ENCODE measurements at regions not wholly inside any gene's neighbourhood (a gene's known extent, or its start where the extent isn't known, plus 50 kb on each side); places are given as distances from the start of the nearest gene placed in this dataset.

DNA sequence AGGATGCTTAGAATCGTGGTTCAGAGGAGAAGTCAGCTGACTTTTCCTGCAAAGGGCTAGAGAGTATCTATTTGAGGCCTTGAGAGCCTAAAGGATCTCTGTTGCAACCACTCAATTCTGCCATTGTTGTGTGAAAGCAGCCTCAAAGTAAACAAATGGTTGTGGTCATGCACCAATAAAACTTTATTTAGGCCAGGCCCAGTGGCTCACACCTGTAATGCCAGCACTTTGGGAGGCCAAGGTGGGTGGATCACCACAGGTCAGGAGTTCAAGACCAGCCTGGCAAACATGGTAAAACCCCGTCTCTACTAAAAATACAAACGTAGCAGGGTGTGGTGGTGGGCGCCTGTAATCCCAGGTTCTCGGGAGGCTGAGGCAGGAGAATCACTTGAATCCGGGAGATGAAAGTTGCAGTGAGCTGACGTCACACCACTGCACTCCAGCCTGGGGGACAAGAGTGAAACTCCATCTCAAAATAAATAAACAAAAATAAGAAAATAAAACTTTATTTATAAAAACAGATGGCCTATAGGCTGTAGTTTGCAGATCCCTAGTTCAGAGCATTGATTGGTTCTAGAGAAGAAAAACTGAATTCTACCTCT is 135.9 kb upstream of the KLF4 start:
- WGBS (ENCODE audit: insufficient coverage) = 87% methylated on average over 3 of the region's 7 CpGs

DNA sequence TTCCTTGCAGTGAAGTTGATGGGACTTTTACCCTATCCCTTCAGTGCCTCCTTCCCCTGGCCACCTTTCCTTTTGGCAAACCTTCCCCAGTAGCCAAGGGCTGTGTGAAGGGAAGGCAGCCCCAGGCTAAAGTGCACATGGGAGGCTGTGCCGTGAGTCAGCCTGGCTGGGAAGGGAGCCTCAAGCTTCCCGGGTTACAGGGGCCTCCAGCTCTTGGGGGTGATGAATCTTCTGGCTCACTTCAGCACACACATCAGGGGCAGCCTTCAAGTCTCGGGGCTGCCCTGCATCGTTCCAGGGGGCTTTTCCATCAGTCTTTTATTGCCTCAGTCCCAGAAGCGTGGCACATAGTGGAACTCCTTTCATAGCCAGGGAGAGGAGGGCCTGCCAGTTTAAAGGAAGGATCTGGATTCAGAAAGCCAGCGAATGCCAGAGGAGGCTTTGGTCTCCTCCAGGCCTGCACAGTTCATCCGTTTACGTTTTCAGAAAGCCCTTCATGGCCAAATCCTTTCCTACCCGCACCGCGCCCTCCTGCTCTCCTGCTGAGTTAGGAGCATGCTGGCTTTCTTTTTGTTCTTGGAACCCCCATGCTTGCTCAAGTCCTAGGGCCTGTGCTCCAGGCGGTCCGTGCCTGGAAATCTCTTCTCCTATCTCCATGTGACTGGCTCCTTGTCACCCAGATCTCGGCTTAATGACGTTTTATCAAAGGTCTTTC is 134.8 kb upstream of the KLF4 start:
- no peak overlapping the region for H3K27ac Mint-ChIP-seq

More for the DNA sequence above, 135.9 kb upstream of the KLF4 start:
- ChIA-PET CTCF (interaction anchor here in 1 of 2 donors (0.7 kb wide), 1 partner anchor 40 kb away, joined by 4 read pairs; no protein-coding TSS in a partner anchor), POLR2A (no interaction called here)
- Histone ChIP-seq H3K27me3 (replicated peaks in 1 of 2; ENCODE audit: control insufficient read depth in 2 of 2, extremely low read depth in 1 of 2, insufficient read depth in 2 of 2, low read length in 1 of 2) (peaks cover 0 to 7% of the 10 kb centered on the region in 2 experiments), H3K27ac (ENCODE audit: low read length) (no peak overlapping the region), H3K36me3 (ENCODE audit: control insufficient read depth in 2 of 2, extremely low read depth in 1 of 2, insufficient read depth in 1 of 2, low read length in 1 of 2) (no peaks in the 10 kb centered on the region), H3K4me3 (ENCODE audit: control insufficient read depth in 1 of 2, extremely low read depth in 1 of 2, low read length in 1 of 2) (no peak overlapping the region), H3K9me3 (no peaks in the 10 kb centered on the region), H3K4me1 (ENCODE audit: control insufficient read depth in 1 of 2, extremely low read depth in 1 of 2, insufficient read depth in 2 of 2, low read length in 2 of 2) (no peaks in the 10 kb centered on the region)
- no peak for DNase-seq
- peaks cover 0 to 6% of the 10 kb centered on the region in 2 donors for H3K27me3 Mint-ChIP-seq
- no peak overlapping the region for H3K27ac Mint-ChIP-seq
- no peak for ATAC-seq (replicated peaks in 1 of 4)
- H3K9me3 Mint-ChIP-seq = peaks cover 0 to 3% (median 0%) of the 10 kb centered on the region in 3 donors
- H3K36me3 Mint-ChIP-seq = no peaks in the 10 kb centered on the region
- H3K4me3 Mint-ChIP-seq = no peak overlapping the region
- H3K4me1 Mint-ChIP-seq = no peaks in the 10 kb centered on the region

DNA sequence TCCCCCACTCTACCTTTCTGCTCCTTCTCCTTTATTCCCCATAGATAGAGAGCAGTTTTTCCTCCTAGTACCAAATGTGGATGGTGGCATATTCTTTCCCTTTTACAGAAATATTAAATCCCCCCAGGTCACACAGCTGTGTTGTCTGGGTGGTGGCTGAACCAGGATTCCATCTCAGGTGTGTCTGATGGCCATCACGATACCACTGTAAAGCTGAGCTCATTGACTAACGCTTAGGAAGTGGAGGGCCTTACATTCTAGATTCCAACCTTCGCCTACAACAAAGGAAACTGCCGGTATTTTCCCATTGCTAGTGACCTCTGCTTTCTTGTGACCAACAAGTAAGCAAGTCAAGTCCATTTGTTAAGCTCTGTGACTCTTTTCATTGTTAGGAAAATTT is 131.9 kb upstream of the KLF4 start:
- no peak overlapping the region for H3K4me3 ChIP-seq (ENCODE audit: control insufficient read depth in 1 of 2, extremely low read depth in 1 of 2, low read length in 1 of 2)
- peaks cover 0 to 3% (median 0%) of the 10 kb centered on the region in 3 donors for H3K9me3 Mint-ChIP-seq
- 96% methylated on average over 4 of the region's 4 CpGs for WGBS (ENCODE audit: insufficient coverage)
- no peak overlapping the region for H3K4me3 Mint-ChIP-seq
- POLR2A ChIA-PET = interaction anchor here in 1 of 2 donors (0.5 kb wide), 1 partner anchor 21 kb away, joined by 4 read pairs; no protein-coding TSS in a partner anchor
- DNase-seq (no peak), ATAC-seq (replicated peaks in 1 of 4) (no peak)
- no peaks in the 10 kb centered on the region for H3K36me3 ChIP-seq (ENCODE audit: control insufficient read depth in 2 of 2, extremely low read depth in 1 of 2, insufficient read depth in 1 of 2, low read length in 1 of 2)
- H3K9me3 ChIP-seq = no peaks in the 10 kb centered on the region
- CTCF ChIA-PET = interaction anchor here in 1 of 2 donors (0.6 to 0.7 kb wide), 2 partner anchors 30 to 724 kb away, joined by 3 read pairs; no protein-coding TSS in a partner anchor
- H3K27ac ChIP-seq (ENCODE audit: low read length) = no peak overlapping the region
- H3K27me3 ChIP-seq (replicated peaks in 1 of 2; ENCODE audit: control insufficient read depth in 2 of 2, extremely low read depth in 1 of 2, insufficient read depth in 2 of 2, low read length in 1 of 2) = peaks cover 0 to 5% of the 10 kb centered on the region in 2 experiments
- no peak overlapping the region for H3K27ac Mint-ChIP-seq
- H3K36me3 Mint-ChIP-seq = no peaks in the 10 kb centered on the region
- H3K27me3 Mint-ChIP-seq = peaks cover 0 to 6% of the 10 kb centered on the region in 2 donors
- no peaks in the 10 kb centered on the region for H3K4me1 ChIP-seq (ENCODE audit: control insufficient read depth in 1 of 2, extremely low read depth in 1 of 2, insufficient read depth in 2 of 2, low read length in 2 of 2)
- no peaks in the 10 kb centered on the region for H3K4me1 Mint-ChIP-seq

More for the DNA sequence above, 134.8 kb upstream of the KLF4 start:
- Mint-ChIP-seq H3K4me1 (no peaks in the 10 kb centered on the region), H3K9me3 (peaks cover 0 to 3% (median 0%) of the 10 kb centered on the region in 3 donors), H3K27me3 (peaks cover 0 to 9% of the 10 kb centered on the region in 2 donors), H3K4me3 (no peak overlapping the region), H3K36me3 (no peaks in the 10 kb centered on the region)
- Histone ChIP-seq H3K27ac (ENCODE audit: low read length) (no peak overlapping the region), H3K9me3 (no peaks in the 10 kb centered on the region), H3K27me3 (replicated peaks in 1 of 2; ENCODE audit: control insufficient read depth in 2 of 2, extremely low read depth in 1 of 2, insufficient read depth in 2 of 2, low read length in 1 of 2) (peaks cover 0 to 7% of the 10 kb centered on the region in 2 experiments), H3K36me3 (ENCODE audit: control insufficient read depth in 2 of 2, extremely low read depth in 1 of 2, insufficient read depth in 1 of 2, low read length in 1 of 2) (no peaks in the 10 kb centered on the region), H3K4me3 (ENCODE audit: control insufficient read depth in 1 of 2, extremely low read depth in 1 of 2, low read length in 1 of 2) (no peak overlapping the region), H3K4me1 (ENCODE audit: control insufficient read depth in 1 of 2, extremely low read depth in 1 of 2, insufficient read depth in 2 of 2, low read length in 2 of 2) (no peaks in the 10 kb centered on the region)
- ATAC-seq (replicated peaks in 1 of 4) = no peak
- 86% methylated on average over 9 of the region's 15 CpGs for WGBS (ENCODE audit: insufficient coverage)
- POLR2A ChIA-PET = interaction anchor here in 1 of 2 donors (0.6 kb wide), 1 partner anchor 60 kb away, joined by 4 read pairs; no protein-coding TSS in a partner anchor
- CTCF ChIA-PET = no interaction called here
- DNase-seq = no peak

DNA sequence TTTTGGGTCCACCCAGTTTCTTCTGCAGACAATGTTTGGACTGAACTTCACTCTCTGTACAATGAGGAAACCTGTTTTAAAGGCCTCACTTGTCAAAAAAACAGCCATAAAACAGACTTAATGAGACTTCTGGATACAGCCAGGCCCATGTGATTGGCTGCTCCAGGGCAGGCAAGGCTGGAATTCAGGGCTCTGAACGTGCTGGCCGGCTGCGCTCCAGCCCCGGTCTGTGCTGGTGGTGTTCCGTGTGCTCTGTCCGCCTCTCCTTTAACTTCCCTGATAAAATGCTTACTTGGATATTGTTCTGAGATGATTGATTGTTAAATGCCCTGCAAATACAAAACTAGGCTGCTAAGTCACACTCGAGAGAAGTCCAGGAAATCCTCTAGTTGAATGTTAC is 131.2 kb upstream of the KLF4 start:
- Mint-ChIP-seq H3K4me3 (no peak overlapping the region), H3K36me3 (no peaks in the 10 kb centered on the region), H3K9me3 (no peaks in the 10 kb centered on the region), H3K27me3 (peaks cover 0 to 3% of the 10 kb centered on the region in 2 donors), H3K4me1 (no peaks in the 10 kb centered on the region), H3K27ac (no peak overlapping the region)
- Histone ChIP-seq H3K27ac (ENCODE audit: low read length) (no peak overlapping the region), H3K4me3 (ENCODE audit: control insufficient read depth in 1 of 2, extremely low read depth in 1 of 2, low read length in 1 of 2) (no peak overlapping the region), H3K27me3 (replicated peaks in 1 of 2; ENCODE audit: control insufficient read depth in 2 of 2, extremely low read depth in 1 of 2, insufficient read depth in 2 of 2, low read length in 1 of 2) (peaks cover 0 to 5% of the 10 kb centered on the region in 2 experiments), H3K36me3 (ENCODE audit: control insufficient read depth in 2 of 2, extremely low read depth in 1 of 2, insufficient read depth in 1 of 2, low read length in 1 of 2) (no peaks in the 10 kb centered on the region), H3K4me1 (ENCODE audit: control insufficient read depth in 1 of 2, extremely low read depth in 1 of 2, insufficient read depth in 2 of 2, low read length in 2 of 2) (no peaks in the 10 kb centered on the region), H3K9me3 (no peaks in the 10 kb centered on the region)
- ChIA-PET CTCF (interaction anchor here in 1 of 2 donors (0.7 kb wide), 1 partner anchor 725 kb away, joined by 3 read pairs; no protein-coding TSS in a partner anchor), POLR2A (interaction anchor here in 1 of 2 donors (0.5 kb wide), 1 partner anchor 21 kb away, joined by 4 read pairs; no protein-coding TSS in a partner anchor)
- 50% methylated on average over 3 of the region's 7 CpGs for WGBS (ENCODE audit: insufficient coverage)
- ATAC-seq (replicated peaks in 1 of 4) (no peak), DNase-seq (no peak)

DNA sequence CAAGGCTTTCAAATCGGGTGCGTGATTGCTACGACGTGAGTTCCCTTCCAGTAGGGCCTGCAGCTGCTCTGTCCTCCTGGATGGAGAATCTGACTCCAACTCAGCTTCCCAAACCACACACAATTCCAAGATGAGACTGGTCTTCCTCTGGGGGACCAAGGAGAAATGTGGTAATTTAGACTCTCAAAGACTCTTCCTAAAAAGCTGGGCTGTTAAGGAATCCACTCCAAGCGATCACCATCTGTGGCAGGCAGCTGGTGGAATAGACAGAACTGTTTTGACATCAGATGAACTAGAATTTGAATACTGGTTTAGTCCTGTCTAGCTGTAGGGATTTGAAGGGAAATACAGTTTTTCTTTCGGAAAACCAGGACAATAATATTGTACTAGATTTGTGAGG is 130.7 kb upstream of the KLF4 start:
- Histone ChIP-seq H3K27ac (ENCODE audit: low read length) (no peak overlapping the region), H3K9me3 (no peaks in the 10 kb centered on the region), H3K4me1 (ENCODE audit: control insufficient read depth in 1 of 2, extremely low read depth in 1 of 2, insufficient read depth in 2 of 2, low read length in 2 of 2) (no peaks in the 10 kb centered on the region), H3K27me3 (replicated peaks in 1 of 2; ENCODE audit: control insufficient read depth in 2 of 2, extremely low read depth in 1 of 2, insufficient read depth in 2 of 2, low read length in 1 of 2) (peaks cover 0 to 5% of the 10 kb centered on the region in 2 experiments), H3K36me3 (ENCODE audit: control insufficient read depth in 2 of 2, extremely low read depth in 1 of 2, insufficient read depth in 1 of 2, low read length in 1 of 2) (no peaks in the 10 kb centered on the region), H3K4me3 (ENCODE audit: control insufficient read depth in 1 of 2, extremely low read depth in 1 of 2, low read length in 1 of 2) (no peak overlapping the region)
- DNase-seq (no peak), ATAC-seq (replicated peaks in 1 of 4) (no peak)
- Mint-ChIP-seq H3K36me3 (no peaks in the 10 kb centered on the region), H3K27me3 (peaks cover 0 to 3% of the 10 kb centered on the region in 2 donors), H3K27ac (no peak overlapping the region), H3K4me1 (no peaks in the 10 kb centered on the region), H3K9me3 (no peaks in the 10 kb centered on the region), H3K4me3 (no peak overlapping the region)
- 100% methylated on average over 1 of the region's 6 CpGs for WGBS (ENCODE audit: insufficient coverage)
- ChIA-PET POLR2A (no interaction called here), CTCF (no interaction called here)

DNA sequence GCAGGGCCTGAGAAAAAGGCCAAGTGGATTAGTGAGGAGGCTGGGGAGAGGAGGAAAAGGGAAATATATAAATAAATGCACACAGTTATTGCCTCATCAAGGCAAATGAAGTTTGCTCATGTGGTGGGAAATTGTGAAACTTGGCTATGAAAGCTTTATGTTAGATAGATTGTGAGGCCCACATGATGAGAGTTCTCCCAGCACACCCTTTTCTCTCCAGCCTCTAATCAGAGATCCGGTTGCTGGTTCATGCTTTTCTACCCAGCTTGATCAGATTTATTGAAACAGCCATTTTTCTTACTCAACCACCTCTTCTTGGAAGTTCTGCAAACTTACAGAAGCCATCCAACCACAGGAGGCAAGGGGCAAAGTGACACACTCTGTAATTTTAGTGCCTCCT is 125.8 kb upstream of the KLF4 start:
- DNase-seq = no peak
- Mint-ChIP-seq H3K27ac (no peak overlapping the region), H3K36me3 (no peaks in the 10 kb centered on the region), H3K27me3 (peaks cover 1 to 3% of the 10 kb centered on the region in 2 donors), H3K4me3 (no peak overlapping the region), H3K4me1 (no peaks in the 10 kb centered on the region), H3K9me3 (peaks cover 0 to 3% (median 0%) of the 10 kb centered on the region in 3 donors)
- no peak for ATAC-seq (replicated peaks in 1 of 4)
- Histone ChIP-seq H3K36me3 (ENCODE audit: control insufficient read depth in 2 of 2, extremely low read depth in 1 of 2, insufficient read depth in 1 of 2, low read length in 1 of 2) (no peaks in the 10 kb centered on the region), H3K4me3 (ENCODE audit: control insufficient read depth in 1 of 2, extremely low read depth in 1 of 2, low read length in 1 of 2) (no peak overlapping the region), H3K4me1 (ENCODE audit: control insufficient read depth in 1 of 2, extremely low read depth in 1 of 2, insufficient read depth in 2 of 2, low read length in 2 of 2) (no peaks in the 10 kb centered on the region), H3K9me3 (no peaks in the 10 kb centered on the region), H3K27me3 (replicated peaks in 1 of 2; ENCODE audit: control insufficient read depth in 2 of 2, extremely low read depth in 1 of 2, insufficient read depth in 2 of 2, low read length in 1 of 2) (no peaks in the 10 kb centered on the region), H3K27ac (ENCODE audit: low read length) (no peak overlapping the region)
- CTCF ChIA-PET = interaction anchor here in 1 of 2 donors (0.6 kb wide), 1 partner anchor 52 kb away, joined by 3 read pairs; no protein-coding TSS in a partner anchor
- 70% methylated on average over 1 of the region's 1 CpG for WGBS (ENCODE audit: insufficient coverage)
- POLR2A ChIA-PET = no interaction called here
